Esophagus (tissue), 2 donors: ENCODE measurements at regions not wholly inside any gene's neighbourhood (a gene's known extent, or its start where the extent isn't known, plus 50 kb on each side); places are given as distances from the start of the nearest gene placed in this dataset.

Source experiments
- H3K27ac ChIP-seq, 2 donors: one replicate each; pipeline ENCODE4 v1.5.1; 2013; ENCODE audit warnings: low read depth in 2 of 2, mild to moderate bottlenecking in 2 of 2, inconsistent platforms in 1 of 2, low read length in 1 of 2, moderate library complexity in 1 of 2
- H3K27me3 ChIP-seq, 2 donors: one replicate each; pipeline ENCODE4 v1.6.1; 2013; ENCODE audit warnings: low read length in 2 of 2, control low read depth in 1 of 2, mild to moderate bottlenecking in 1 of 2; ENCODE audit not compliant: insufficient read depth in 2 of 2, control insufficient read depth in 1 of 2
- H3K36me3 ChIP-seq, 2 donors: one replicate each; pipeline ENCODE4 v1.6.1; 2013; ENCODE audit warnings: low read length in 1 of 2; ENCODE audit not compliant: control insufficient read depth in 2 of 2, insufficient read depth in 2 of 2
- H3K4me1 ChIP-seq, 2 donors: one replicate each; pipeline ENCODE4 v1.6.1; 2013; ENCODE audit warnings: low read length in 1 of 2; ENCODE audit not compliant: control insufficient read depth in 2 of 2, insufficient read depth in 2 of 2
- H3K4me3 ChIP-seq, 2 donors: one replicate each; pipeline ENCODE4 v1.5.1; 2013; ENCODE audit warnings: low read length in 2 of 2, mild to moderate bottlenecking in 2 of 2, low read depth in 1 of 2, moderate library complexity in 1 of 2
- H3K9me3 ChIP-seq, 2 donors: one replicate each; pipeline ENCODE4 v1.6.1; 2013; ENCODE audit warnings: mild to moderate bottlenecking in 2 of 2, low read depth in 1 of 2, low read length in 1 of 2, moderate library complexity in 1 of 2; ENCODE audit not compliant: control insufficient read depth in 2 of 2, insufficient read depth in 1 of 2
- WGBS, 2 donors: extraction: QIAGEN DNeasy Blood & Tissue Kit; methylation state at CpG; one replicate each; pipeline ENCODE4 v1.1.7; 2013; 5-methylcytosine and 5-hydroxymethylcytosine counted together
- donor health status: healthy with polysubstance abuse.
- donor health status: Bipolar disorder and iron deficiency.

GRCh38 chr19:31113293-31113692, 235.9 kb downstream of the TSHZ3 start:
- Histone ChIP-seq H3K27ac (no peak overlapping the region), H3K4me3 (no peak overlapping the region), H3K4me1 (no peaks in the 10 kb centered on the region), H3K9me3 (no peaks in the 10 kb centered on the region), H3K36me3 (no peaks in the 10 kb centered on the region), H3K27me3 (no peaks in the 10 kb centered on the region)
- 53 to 57% methylated on average over 1 of the region's 1 CpG for WGBS, 2 donors

DNA sequence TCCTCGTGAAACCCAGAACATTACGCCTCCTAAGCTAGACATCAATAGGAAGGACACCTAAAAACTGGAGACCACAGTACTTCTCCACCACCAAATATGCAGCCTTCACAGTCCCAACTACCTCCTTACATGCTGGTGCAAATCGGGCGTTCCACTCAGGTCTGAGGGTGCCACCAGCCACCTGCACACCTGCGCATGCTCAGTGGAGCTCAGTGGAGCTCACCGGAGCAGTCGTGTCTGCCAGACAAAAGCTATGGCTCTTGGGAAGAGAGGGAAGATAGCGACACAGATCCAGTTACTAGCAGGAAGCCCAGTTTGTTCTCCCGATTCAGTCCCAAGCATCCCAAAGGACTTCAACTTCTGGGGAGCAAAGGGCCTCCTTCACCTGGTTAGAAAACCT, 237.1 kb downstream of the TSHZ3 start:
- WGBS, 2 donors: 86 to 90% methylated on average over 9 of the region's 9 CpGs
- H3K9me3 ChIP-seq: no peaks in the 10 kb centered on the region
- H3K27ac ChIP-seq: no peak overlapping the region

DNA sequence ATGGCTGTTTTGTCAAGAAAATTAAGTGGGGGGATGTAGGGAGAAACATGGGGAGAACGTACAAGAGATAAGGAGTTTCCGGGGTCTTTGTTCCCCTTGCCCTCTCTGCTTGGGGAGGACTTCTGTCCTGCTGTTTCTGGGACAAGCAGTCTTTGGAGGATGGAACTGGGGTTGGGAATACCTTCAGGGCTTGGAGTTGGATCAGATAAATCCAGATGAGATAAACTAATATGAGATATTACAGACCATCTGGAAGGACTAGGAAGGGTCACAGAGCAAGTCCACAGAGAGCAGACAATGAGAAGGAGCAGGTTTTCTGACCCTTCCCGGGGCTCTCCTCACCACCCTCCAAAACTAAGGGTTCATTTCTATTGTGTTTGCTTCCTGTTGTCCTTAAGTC, 237.5 kb downstream of the TSHZ3 start:
- Histone ChIP-seq H3K9me3 (no peaks in the 10 kb centered on the region), H3K36me3 (no peaks in the 10 kb centered on the region), H3K27me3 (no peaks in the 10 kb centered on the region), H3K27ac (no peak overlapping the region), H3K4me1 (no peaks in the 10 kb centered on the region), H3K4me3 (no peak overlapping the region)
- WGBS, 2 donors: 79 to 81% methylated on average over 3 of the region's 3 CpGs

More for the DNA sequence above, 237.1 kb downstream of the TSHZ3 start:
- H3K4me3 ChIP-seq: no peak overlapping the region
- H3K36me3 ChIP-seq: no peaks in the 10 kb centered on the region
- no peaks in the 10 kb centered on the region for H3K27me3 ChIP-seq
- no peaks in the 10 kb centered on the region for H3K4me1 ChIP-seq

GRCh38 chr19:31110336-31110735, 238.9 kb downstream of the TSHZ3 start:
- no peak overlapping the region for H3K4me3 ChIP-seq
- H3K27me3 ChIP-seq: no peaks in the 10 kb centered on the region
- WGBS, 2 donors: 50 to 61% methylated on average over 5 of the region's 5 CpGs
- no peaks in the 10 kb centered on the region for H3K9me3 ChIP-seq
- H3K4me1 ChIP-seq: no peaks in the 10 kb centered on the region
- no peaks in the 10 kb centered on the region for H3K36me3 ChIP-seq
- no peak overlapping the region for H3K27ac ChIP-seq

DNA sequence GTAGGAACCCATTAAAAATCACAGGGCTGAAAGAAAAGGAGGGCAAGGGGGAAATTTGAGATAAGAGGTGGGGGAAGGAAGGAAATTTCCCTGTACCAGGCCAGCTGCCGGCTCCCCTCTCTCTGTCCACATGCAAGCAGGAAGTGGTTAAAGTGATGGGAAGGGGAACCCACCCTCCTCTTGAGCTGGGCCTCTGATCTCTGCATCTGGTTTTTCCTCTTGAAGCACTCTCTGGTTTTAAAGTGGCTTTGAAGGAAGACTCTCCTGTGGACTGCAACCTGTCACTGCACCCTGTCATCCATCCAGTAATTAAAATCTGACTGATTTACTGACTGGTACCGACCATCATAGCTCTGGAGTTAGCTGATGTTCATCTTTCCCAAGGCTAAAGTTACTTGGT, 239.6 kb downstream of the TSHZ3 start:
- Histone ChIP-seq H3K4me1 (no peaks in the 10 kb centered on the region), H3K27ac (no peak overlapping the region), H3K36me3 (no peaks in the 10 kb centered on the region), H3K9me3 (no peaks in the 10 kb centered on the region), H3K4me3 (no peak overlapping the region), H3K27me3 (no peaks in the 10 kb centered on the region)
- 54% methylated on average over 2 of the region's 2 CpGs for WGBS, 2 donors

DNA sequence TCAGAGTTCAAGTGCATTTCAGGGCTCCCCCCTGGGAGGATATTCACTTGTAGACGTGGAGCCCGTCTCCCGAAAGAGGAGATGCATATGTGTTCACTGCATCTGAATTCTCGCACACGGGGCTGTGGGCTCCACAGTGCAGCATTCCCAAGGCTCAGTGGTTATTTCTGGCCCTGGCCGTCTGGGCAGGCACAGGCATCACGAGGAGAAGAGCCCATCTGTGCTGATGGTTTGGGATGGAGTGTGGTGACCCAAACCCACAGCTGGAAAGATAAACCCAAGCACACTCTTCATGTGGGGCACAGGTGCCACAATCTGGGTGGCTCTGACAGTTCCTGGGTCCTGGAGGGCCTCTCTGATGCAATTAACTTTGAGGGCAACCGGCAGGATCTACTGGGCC, 242.1 kb downstream of the TSHZ3 start:
- no peaks in the 10 kb centered on the region for H3K27me3 ChIP-seq
- no peaks in the 10 kb centered on the region for H3K36me3 ChIP-seq
- no peaks in the 10 kb centered on the region for H3K4me1 ChIP-seq
- H3K27ac ChIP-seq: no peak overlapping the region
- no peak overlapping the region for H3K4me3 ChIP-seq
- 86 to 88% methylated on average over 8 of the region's 8 CpGs for WGBS, 2 donors
- no peaks in the 10 kb centered on the region for H3K9me3 ChIP-seq

DNA sequence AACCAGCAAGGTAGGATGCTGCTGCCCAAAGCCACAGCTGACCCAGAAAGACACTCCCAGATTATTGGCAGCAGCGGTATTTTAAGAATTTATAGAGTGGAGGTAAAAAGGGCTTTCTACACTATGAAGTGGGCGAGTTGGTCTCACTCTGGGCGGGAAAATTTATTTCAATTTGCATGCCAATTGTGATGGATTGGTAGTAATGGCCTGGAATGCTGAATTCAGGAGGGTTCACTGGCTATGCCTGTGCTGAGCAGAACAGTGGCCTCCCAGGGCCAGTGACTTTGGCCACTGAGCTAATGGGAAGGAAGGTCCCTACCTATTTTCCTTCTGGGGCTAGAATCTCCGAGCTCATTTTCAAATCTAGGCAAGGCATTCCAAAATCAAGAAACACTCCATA, 243.5 kb downstream of the TSHZ3 start:
- WGBS, 2 donors: 81 to 85% methylated on average over 4 of the region's 4 CpGs
- H3K36me3 ChIP-seq: no peaks in the 10 kb centered on the region
- no peaks in the 10 kb centered on the region for H3K27me3 ChIP-seq
- H3K4me3 ChIP-seq: no peak overlapping the region
- no peaks in the 10 kb centered on the region for H3K9me3 ChIP-seq
- no peaks in the 10 kb centered on the region for H3K4me1 ChIP-seq
- no peak overlapping the region for H3K27ac ChIP-seq

GRCh38 chr19:31104451-31104850, 244.8 kb downstream of the TSHZ3 start:
- no peaks in the 10 kb centered on the region for H3K27me3 ChIP-seq
- no peaks in the 10 kb centered on the region for H3K4me1 ChIP-seq
- H3K4me3 ChIP-seq: no peak overlapping the region
- H3K9me3 ChIP-seq: no peaks in the 10 kb centered on the region
- H3K36me3 ChIP-seq: no peaks in the 10 kb centered on the region
- 72 to 80% methylated on average over 10 of the region's 10 CpGs for WGBS, 2 donors
- no peak overlapping the region for H3K27ac ChIP-seq

GRCh38 chr19:31103228-31103627, 246.0 kb downstream of the TSHZ3 start:
- no peaks in the 10 kb centered on the region for H3K9me3 ChIP-seq
- no peaks in the 10 kb centered on the region for H3K36me3 ChIP-seq
- H3K4me3 ChIP-seq: no peak overlapping the region
- no peaks in the 10 kb centered on the region for H3K4me1 ChIP-seq
- 94 to 98% methylated on average over 3 of the region's 3 CpGs for WGBS, 2 donors
- no peak overlapping the region for H3K27ac ChIP-seq
- no peaks in the 10 kb centered on the region for H3K27me3 ChIP-seq

- H3K4me1 ChIP-seq: no peaks in the 10 kb centered on the region
- H3K36me3 ChIP-seq: no peaks in the 10 kb centered on the region
- no peaks in the 10 kb centered on the region for H3K9me3 ChIP-seq
- H3K27me3 ChIP-seq: no peaks in the 10 kb centered on the region
- H3K27ac ChIP-seq: no peak overlapping the region
- whole genome bisulfite sequencing, 2 donors: 80 to 86% methylated on average over 2 of the region's 2 CpGs
- H3K4me3 ChIP-seq: no peak overlapping the region
Observed at GRCh38 chr19:31102674-31103073, 246.6 kb downstream of the TSHZ3 start.
